Keratinocyte (primary cell): ENCODE measurements at regions not wholly inside any gene's neighbourhood (a gene's known extent, or its start where the extent isn't known, plus 50 kb on each side); places are given as distances from the start of the nearest gene placed in this dataset.
"Not testable (repeated sequence)": the region's sequence is repeated elsewhere in the genome, so short reads cannot be mapped to it uniquely, and the experiment has no call there.

ENCODE experiments used
- DNase-seq: peaks from one replicate; pipeline ENCODE4 v3.0.0-alpha.2; 2011; ENCODE audit warnings: low read depth, missing footprints, low spot score
- FAIRE-seq: peaks from 2 replicates; lab custom pipeline; 2011; peaks lifted over from hg19 to GRCh38; lab: Jason Lieb, UNC
- H2AFZ ChIP-seq: 2 replicates; pipeline ENCODE4 v1.6.0; 2012; ENCODE audit warnings: low read length, control low read depth, inconsistent platforms; ENCODE audit not compliant: control insufficient read depth
- H3K27ac ChIP-seq: 2 replicates; pipeline ENCODE4 v1.5.1; 2011; ENCODE audit warnings: low read length; ENCODE audit not compliant: control insufficient read depth, insufficient read depth
- H3K27me3 ChIP-seq: 3 replicates; pipeline ENCODE4 v1.6.0; 2011; ENCODE audit warnings: low read length; ENCODE audit not compliant: control insufficient read depth, insufficient read depth; ENCODE audit errors: extremely low read depth
- H3K36me3 ChIP-seq, 2 experiments: 2 replicates in 1 of 2; 3 replicates in 1 of 2; pipeline ENCODE4 v1.5.1; 2011; ENCODE audit warnings: low read length in 2 of 2, mild to moderate bottlenecking in 1 of 2; ENCODE audit not compliant: control insufficient read depth in 2 of 2, insufficient read depth in 2 of 2; ENCODE audit errors: extremely low read depth in 1 of 2
- H3K4me1 ChIP-seq: 3 replicates; pipeline ENCODE4 v1.5.1; 2011; ENCODE audit warnings: low read length; ENCODE audit not compliant: control insufficient read depth, insufficient read depth; ENCODE audit errors: extremely low read depth
- H3K4me2 ChIP-seq: 3 replicates; pipeline ENCODE4 v1.6.0; 2011; ENCODE audit warnings: low read depth, low read length; ENCODE audit not compliant: control insufficient read depth, insufficient read depth; ENCODE audit errors: extremely low read depth
- H3K4me3 ChIP-seq, 3 experiments: fragments of 200-600 bp in 1 of 3; sonication (generic) in 1 of 3; 2 replicates in 2 of 3; 3 replicates in 1 of 3; pipeline ENCODE4 v1.5.1; 2011 to 2016; ENCODE audit warnings: low read length in 3 of 3, mild to moderate bottlenecking in 3 of 3, control low read depth in 2 of 3, inconsistent platforms in 1 of 3, low read depth in 1 of 3, mixed read lengths in 1 of 3, mixed run types in 1 of 3, moderate library complexity in 1 of 3; ENCODE audit not compliant: control insufficient read depth in 2 of 3, insufficient read depth in 2 of 3; ENCODE audit errors: extremely low read depth in 1 of 3
- H3K79me2 ChIP-seq: 2 replicates; pipeline ENCODE4 v1.6.0; 2012; ENCODE audit warnings: low read length; ENCODE audit not compliant: control insufficient read depth, insufficient read depth
- H3K9ac ChIP-seq: 3 replicates; pipeline ENCODE4 v1.6.0; 2011; ENCODE audit warnings: low read length; ENCODE audit not compliant: control insufficient read depth, insufficient read depth; ENCODE audit errors: extremely low read depth
- H3K9me1 ChIP-seq: 3 replicates; pipeline ENCODE4 v1.6.0; 2011; ENCODE audit warnings: low read length; ENCODE audit not compliant: control insufficient read depth, insufficient read depth; ENCODE audit errors: extremely low read depth
- H3K9me3 ChIP-seq: 2 replicates; pipeline ENCODE4 v1.5.1; 2012; ENCODE audit warnings: low read depth, low read length; ENCODE audit not compliant: control insufficient read depth
- H4K20me1 ChIP-seq: 3 replicates; pipeline ENCODE4 v1.6.0; 2011; ENCODE audit warnings: low read length; ENCODE audit not compliant: control insufficient read depth, insufficient read depth; ENCODE audit errors: extremely low read depth
- CTCF ChIP-seq, 3 experiments: IDR thresholded peaks in 1 of 3; conservative IDR thresholded peaks in 1 of 3; optimal IDR thresholded peaks in 1 of 3; 2 replicates in 2 of 3; 3 replicates in 1 of 3; pipeline versions ENCODE3 to v1.5.1; 2011; ENCODE audit warnings: low read length in 3 of 3, mild to moderate bottlenecking in 3 of 3, moderate library complexity in 2 of 3, control low read depth in 1 of 3, inconsistent platforms in 1 of 3; ENCODE audit not compliant: insufficient read depth in 2 of 3; ENCODE audit errors: extremely low read depth in 1 of 3
- EZH2 ChIP-seq: IDR thresholded peaks from one replicate; pipeline ENCODE4 v1.6.1; 2012; ENCODE audit warnings: inconsistent platforms, mild to moderate bottlenecking, low read length, moderate library complexity
- dilution Hi-C: fragments of 300-500 bp; cut with MboI; formaldehyde crosslinking; loops from one replicate; pipeline ENCODE4 v1.7.0; 2020; ENCODE audit warnings: low sequenced_read_pairs; ENCODE audit not compliant: extremely low pct_ligation_motif_present

- H3K4me1 ChIP-seq: peaks cover 3% of the 10 kb centered on the region
- H3K9me1 ChIP-seq: no peaks in the 10 kb centered on the region
- H3K4me3 ChIP-seq: no peak overlapping the region
- FAIRE-seq: no peak
- dilution Hi-C loops: no loop called here
- H3K9ac ChIP-seq: no peak overlapping the region
- no peak overlapping the region for H3K27ac ChIP-seq
- H3K79me2 ChIP-seq: no peaks in the 10 kb centered on the region
- no peak for TF ChIP-seq EZH2
- no peak for TF ChIP-seq CTCF (optimal IDR thresholded peaks at IDR 0.05 in 1 of 3, IDR thresholded peaks at IDR 0.05 in 1 of 3, conservative IDR thresholded peaks at IDR 0.05 in 1 of 3; ENCODE audit: extremely low read depth in 1 of 3, insufficient read depth in 2 of 3, low read length in 3 of 3)
- DNase-seq: no peak
- H4K20me1 ChIP-seq: no peaks in the 10 kb centered on the region
- no peaks in the 10 kb centered on the region for H3K36me3 ChIP-seq
- H2AFZ ChIP-seq: peak overlapping the region; percentile 9
- no peaks in the 10 kb centered on the region for H3K9me3 ChIP-seq
- peak overlapping the region; percentile 48 for H3K4me2 ChIP-seq
- peaks cover 2% of the 10 kb centered on the region for H3K27me3 ChIP-seq
These were observed 132.1 kb downstream of the KCNJ12 start for GRCh38 chr17:21508211-21508610.

- H3K36me3 ChIP-seq, dilution Hi-C loops, H3K27ac ChIP-seq, H3K9ac ChIP-seq, DNase-seq, H3K79me2 ChIP-seq, H3K27me3 ChIP-seq, H3K9me3 ChIP-seq, FAIRE-seq, H4K20me1 ChIP-seq, H3K4me2 ChIP-seq, H3K4me3 ChIP-seq, H3K4me1 ChIP-seq, H3K9me1 ChIP-seq, H2AFZ ChIP-seq: not testable (repeated sequence)
These were observed 133.2 kb downstream of the KCNJ12 start for GRCh38 chr17:21509356-21509755.

DNA sequence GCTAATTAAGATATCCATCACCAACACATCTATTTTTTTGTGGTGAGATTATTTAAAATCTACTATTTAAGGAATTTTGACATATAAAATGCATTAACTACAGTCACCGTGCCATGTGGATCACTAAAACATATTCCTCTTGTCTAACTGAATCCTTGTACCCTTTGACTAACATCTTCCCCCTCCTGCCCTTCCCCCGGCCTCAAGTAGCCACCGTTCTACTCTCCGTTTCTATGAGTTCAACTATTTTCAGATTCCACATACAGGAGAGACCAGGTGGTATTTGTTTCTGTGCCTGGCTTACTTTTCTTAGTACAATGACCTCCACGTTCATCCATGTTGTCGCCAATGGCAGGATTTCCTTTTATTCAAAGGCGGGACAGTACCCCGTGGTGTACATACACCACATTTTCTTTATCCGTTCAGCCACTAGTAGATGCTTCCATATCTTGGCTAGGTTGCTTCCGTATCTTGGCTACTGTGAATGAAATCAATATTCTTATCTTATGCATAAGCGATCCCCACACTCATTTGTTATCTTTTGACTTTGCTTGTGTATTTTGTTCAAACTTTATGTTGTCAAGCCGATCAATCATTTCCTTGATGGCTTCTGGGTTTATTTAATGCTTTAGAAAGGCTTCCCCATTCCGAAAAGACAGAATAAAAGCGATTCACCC, 134.7 kb downstream of the KCNJ12 start:
- Histone ChIP-seq H3K4me2 (peak overlapping the region; percentile 78), H3K27ac (no peak overlapping the region), H2AFZ (peak overlapping the region; percentile 90), H3K79me2 (no peaks in the 10 kb centered on the region), H3K9me3 (no peaks in the 10 kb centered on the region), H3K36me3 (no peaks in the 10 kb centered on the region), H3K9ac (peak overlapping the region; percentile 50), H3K27me3 (peaks cover 2% of the 10 kb centered on the region), H3K4me3 (peak overlapping the region in 2 of 3 experiments; percentile 49 to 56), H4K20me1 (no peaks in the 10 kb centered on the region), H3K4me1 (peaks cover 3% of the 10 kb centered on the region), H3K9me1 (no peaks in the 10 kb centered on the region)
- peak; percentile 23 for FAIRE-seq
- no peak for DNase-seq
- no peak for TF ChIP-seq EZH2
- TF ChIP-seq CTCF (optimal IDR thresholded peaks at IDR 0.05 in 1 of 3, IDR thresholded peaks at IDR 0.05 in 1 of 3, conservative IDR thresholded peaks at IDR 0.05 in 1 of 3; ENCODE audit: extremely low read depth in 1 of 3, insufficient read depth in 2 of 3, low read length in 3 of 3): no peak
- dilution Hi-C loops: no loop called here
